H1 (cell line): ENCODE measurements at regions not wholly inside any gene's neighbourhood (a gene's known extent, or its start where the extent isn't known, plus 50 kb on each side); places are given as distances from the start of the nearest gene placed in this dataset.

ENCODE experiments used
- YY1 ChIP-seq: IDR thresholded peaks from 2 replicates; pipeline ENCODE4 v1.6.1; 2011; ENCODE audit warnings: low read depth, mild to moderate bottlenecking, low read length

GRCh38 chr5:92896722-92897121 is 684.3 kb downstream of the NR2F1-AS1 start (continued):
- no peak for TF ChIP-seq YY1
